ENCODE measurements at regions not wholly inside any gene's neighbourhood (a gene's known extent, or its start where the extent isn't known, plus 50 kb on each side); places are given as distances from the start of the nearest gene placed in this dataset.

DNA sequence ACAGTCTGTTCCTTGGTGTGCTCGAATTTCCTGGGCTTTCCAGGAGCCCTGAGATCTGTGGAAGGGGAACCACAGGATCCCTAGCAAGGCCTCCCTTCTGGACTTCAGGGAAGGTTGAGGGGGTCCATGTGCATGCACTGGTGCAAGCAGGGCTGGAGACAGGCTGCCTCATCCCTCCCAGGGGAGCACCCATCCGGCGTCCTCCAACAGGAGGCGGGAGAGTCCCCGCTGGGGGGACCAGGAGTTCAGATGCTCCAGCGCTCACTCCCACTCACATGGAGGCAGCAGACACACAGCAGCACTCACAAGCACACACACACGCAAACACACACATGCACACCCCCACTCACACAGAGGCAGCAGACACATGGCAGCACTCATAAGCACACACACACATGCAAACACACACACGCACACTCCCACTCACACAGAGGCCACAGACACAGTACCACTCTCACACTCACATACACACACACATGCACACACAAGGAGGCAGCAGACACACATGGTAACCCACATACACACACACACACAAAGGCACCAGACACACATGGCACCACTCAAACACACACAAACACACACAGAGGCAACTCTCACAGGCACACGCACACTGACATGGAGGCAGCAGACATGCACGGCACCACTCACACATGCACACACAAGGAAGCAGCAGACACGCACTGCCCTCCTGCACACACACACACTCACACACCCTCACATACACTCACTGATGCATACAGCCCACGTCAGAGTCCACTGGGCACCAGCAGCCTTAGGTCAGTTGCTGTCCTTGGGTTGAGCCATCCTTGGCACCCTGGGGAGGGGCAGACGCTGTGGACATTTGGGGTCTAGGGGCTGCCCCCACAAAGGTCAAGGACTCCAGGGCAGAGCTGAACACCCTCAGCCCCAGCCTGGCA lies 247.0 kb upstream of the PPP2R2D start:
- Histone ChIP-seq H3K27ac (no peak overlapping the region), H3K4me3 (no peak overlapping the region)

DNA sequence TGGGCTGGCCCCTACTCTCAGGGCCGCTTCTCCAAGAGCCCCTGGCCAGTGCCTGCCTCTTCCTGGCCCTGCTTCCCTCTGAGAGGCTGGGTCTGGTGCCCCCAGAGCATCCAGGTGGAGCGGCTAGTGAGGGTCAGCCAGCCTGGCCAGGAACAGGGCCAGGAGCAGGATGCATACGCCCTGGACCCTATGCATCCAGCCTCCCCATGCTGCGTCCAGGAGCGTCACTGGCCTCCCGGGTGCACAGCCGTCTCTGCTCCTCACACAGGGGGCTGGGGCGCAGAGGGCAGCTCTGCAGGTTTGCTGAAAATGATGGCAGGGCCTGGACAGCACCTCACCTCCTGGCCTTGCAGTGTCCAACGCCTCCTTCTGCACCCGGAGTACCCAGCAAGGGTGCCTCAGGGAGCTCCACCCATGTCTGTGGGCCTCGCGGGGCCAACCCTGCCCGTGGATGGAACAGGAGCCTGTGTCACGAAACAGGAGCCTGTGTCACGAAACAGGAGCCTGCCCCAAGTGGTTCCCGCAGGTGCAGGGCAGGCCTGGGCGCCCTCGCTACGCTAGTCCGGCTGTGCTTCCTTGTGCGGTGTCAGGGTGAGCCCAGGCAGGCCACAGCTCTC lies 246.2 kb upstream of the PPP2R2D start:
- no peak overlapping the region for H3K27ac ChIP-seq
- no peak overlapping the region for H3K4me3 ChIP-seq

DNA sequence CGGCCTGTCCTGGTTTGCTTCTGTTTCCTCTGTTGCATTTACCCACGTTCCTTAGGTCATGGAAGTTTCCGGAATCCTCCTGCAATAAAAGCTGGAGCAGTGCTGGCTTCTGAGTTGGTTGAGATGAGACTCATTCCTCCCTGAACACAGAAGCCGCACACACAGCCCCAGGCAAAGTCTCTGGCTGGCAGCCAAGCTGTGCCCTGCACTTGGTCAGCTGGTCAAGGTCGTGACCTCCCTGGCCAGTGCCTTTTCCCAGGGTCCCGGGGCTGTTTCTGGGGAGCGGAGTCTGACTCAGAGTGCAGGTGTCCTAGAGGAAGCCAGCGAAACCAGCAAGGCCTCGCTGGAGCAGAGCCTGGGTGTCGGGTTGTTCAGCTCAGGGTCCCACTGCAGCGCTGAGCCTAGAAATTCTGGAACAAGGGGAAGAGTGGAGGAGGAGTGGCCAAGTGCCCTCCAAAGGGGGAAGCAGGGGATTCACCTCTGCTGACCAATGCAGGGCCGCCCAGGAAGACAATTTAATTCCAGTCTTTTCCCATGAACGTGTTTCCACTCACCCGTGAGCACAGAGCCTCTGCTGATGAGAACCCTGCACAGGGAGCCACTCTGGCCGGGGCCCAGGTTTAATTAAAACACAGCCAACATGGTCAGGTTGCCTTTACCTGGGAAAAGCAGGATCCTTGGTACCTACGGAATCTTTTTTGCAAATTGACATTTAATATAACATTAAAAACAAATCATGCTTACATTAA lies 245.5 kb upstream of the PPP2R2D start:
- H3K4me3 ChIP-seq, result no peak overlapping the region

DNA sequence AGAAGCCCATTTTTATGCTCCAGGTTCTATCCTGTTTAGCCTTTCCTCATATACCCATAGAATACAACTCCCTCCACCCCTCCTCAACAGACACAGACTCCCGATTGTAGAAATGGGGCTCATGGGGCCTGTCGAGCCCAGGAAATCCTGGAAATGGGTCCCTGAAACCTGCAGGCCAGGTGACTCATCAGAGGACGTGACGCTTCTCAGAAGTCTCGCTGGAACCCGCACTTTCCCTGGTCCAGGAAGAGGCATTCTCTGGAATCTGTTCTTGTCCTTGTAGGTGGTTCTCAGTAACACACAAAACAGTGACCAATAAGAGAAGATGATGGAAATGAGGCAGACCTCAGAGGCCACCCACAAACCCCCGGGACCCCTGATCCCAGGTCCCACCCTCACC lies 244.8 kb upstream of the PPP2R2D start:
- H3K27ac ChIP-seq, result no peak overlapping the region
- no peak overlapping the region for H3K4me3 ChIP-seq

More for the DNA sequence above, 245.5 kb upstream of the PPP2R2D start:
- H3K27ac ChIP-seq, result no peak overlapping the region

DNA sequence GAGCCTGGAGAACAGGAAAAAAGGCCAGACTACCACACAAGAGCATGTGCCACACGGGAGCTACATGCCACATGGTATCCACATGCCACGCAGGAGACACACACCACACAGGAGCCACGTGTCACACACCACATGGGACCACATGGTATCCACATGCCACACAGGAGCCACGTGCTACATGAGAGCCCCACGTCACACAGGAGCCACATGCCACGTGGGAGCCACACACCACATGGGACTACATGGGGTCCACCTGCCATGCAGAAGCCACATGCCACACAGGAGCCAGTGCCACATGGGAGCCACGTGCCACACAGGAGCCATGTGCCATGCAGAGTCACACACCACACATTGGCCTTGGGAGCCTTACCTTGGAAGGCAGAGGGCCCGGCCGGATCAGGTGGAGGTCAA lies 244.4 kb upstream of the PPP2R2D start:
- Histone ChIP-seq H3K4me3 (no peak overlapping the region), H3K27ac (no peak overlapping the region)

DNA sequence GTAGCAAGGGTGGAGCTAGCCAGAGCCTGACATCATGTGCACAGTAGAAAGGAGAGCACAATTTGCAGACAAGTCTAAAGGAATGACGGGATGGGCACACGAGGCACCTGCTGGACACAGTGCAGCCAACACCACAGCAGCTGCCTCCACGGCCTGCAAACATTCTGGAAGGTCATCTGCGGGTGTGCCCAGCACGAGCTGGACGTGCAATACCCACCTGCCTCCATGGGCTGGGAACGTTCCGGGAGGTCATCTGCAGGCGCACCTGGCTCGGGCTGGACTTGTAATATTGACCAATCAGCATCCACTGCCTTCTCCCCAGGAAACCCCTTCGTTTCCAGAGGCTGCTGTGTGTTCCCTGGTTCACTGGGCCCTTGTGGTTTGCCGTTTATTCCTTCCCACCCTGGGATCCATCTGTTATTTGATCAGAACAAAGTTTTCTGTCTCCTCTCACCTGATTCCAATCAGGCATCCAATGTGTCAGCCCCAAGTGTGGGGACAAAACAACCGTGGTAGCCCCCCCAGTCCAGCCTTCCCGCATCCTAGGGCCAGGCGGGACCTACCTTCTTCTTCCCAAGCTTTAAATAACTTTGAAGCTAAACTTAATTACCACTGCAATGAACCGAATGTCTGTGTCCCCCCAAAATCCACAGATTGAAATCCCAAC lies 243.4 kb upstream of the PPP2R2D start:
- no peak overlapping the region for H3K27ac ChIP-seq
- H3K4me3 ChIP-seq, result no peak overlapping the region

DNA sequence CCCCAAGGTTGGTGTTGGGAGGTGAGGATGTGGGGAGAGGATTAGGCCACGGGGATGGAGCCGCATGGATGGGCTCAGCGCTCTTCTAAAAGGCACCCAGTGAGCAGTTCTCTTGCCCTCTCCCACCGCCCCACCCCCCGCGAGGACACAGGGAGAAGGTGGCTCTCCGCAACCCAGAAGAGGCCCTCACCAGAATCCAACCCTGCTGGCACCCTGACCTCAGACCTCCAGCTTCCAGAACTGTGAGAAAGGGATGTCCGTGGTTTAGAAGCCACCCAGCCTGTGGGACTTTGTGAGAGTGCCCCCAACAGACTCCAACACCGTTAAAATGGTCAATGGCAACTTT lies 242.8 kb upstream of the PPP2R2D start:
- H3K4me3 ChIP-seq, result no peak overlapping the region
- H3K27ac ChIP-seq, result no peak overlapping the region

DNA sequence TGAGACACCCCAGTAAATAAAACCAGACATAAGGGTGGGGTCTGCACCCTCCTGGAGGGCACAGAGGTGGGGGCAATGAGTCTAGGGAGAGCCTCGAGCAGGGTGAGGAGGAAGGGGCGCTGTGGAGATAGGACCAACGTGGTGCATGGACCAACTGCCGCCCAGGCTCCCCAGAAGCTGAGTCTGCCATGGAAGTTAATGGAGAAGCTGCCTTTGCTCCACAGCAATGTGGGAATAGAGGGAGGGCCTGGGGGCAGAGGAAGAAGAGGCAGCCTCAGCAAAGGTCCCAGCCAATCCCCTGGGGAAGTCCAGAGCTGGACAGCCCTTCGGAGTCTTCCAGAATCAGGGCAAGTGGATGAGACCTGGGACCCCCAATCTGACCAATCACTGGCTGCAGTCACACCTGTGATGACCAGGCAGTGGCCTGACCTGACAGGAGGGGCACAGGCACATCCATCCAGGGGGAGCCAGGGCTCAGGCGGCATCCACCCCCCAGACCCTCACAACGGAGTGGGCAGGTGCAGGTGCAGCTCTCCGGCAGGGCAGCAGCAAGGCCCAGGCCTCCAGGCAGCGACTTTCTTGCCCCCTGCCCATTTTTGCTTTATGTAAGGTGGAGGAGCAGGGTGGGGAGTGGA lies 242.2 kb upstream of the PPP2R2D start:
- no peak overlapping the region for H3K27ac ChIP-seq
- no peak overlapping the region for H3K4me3 ChIP-seq

DNA sequence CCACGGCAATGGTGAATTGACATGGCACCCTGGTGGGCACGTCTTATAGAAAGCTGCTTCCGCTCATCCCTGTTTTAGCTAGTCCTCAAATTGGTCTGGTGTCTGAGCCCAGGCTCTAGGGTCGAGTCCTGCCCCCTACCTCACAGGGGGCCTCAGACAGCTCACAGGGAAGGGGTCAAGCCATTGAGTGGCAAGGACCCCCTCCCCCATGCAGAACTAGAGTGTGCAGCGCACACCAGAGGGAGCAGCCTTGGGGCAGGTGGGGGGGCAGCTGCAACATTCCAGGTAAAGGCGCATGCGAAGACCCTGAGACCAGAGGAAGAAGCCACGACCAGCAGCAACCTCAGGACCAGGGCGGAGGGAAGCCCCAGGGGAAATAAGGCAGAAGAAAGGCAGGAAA lies 240.4 kb upstream of the PPP2R2D start:
- no peak overlapping the region for H3K4me3 ChIP-seq

DNA sequence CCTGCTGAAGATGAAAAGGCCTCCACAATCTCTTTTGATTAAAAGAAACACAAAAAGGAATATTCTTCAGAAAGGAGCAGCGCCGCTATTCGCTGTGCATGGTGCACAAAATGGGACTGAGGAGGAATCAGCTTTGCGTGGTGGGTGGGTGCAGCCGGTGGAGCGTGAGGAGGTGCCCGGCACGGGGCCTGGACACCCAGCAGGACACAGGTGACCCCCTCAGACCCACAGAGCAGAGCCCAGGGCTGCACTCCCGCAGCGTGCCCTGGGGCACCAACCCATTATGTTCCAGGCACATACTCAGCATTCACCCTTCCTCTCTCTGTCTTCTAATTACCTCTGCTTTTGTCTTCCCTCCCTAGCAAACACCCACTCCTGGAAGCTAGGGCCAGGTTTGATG lies 238.0 kb upstream of the PPP2R2D start:
- Histone ChIP-seq H3K4me3 (no peak overlapping the region), H3K27ac (no peak overlapping the region)

More for the DNA sequence above, 240.4 kb upstream of the PPP2R2D start:
- H3K27ac ChIP-seq, result no peak overlapping the region

DNA sequence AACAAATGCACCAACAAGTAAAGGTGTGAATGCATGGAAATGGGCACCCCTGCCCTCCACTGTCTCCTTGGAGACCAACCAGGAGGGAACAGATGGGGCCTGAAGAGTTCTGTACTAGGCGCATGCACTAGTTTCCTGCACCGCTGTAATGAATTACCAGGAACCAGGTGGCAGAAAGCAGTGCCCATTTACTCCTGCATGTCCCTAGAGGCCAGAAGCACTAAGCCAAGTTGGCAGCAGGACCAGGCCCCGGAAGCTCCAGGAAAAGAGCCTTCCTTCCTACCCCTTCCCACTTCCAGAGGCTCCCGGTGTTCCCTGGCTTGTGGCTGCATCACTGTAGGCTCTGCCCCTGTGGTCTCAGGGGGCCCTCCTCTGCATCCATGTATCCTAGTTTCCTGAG lies 237.5 kb upstream of the PPP2R2D start:
- Histone ChIP-seq H3K27ac (no peak overlapping the region), H3K4me3 (no peak overlapping the region)

DNA sequence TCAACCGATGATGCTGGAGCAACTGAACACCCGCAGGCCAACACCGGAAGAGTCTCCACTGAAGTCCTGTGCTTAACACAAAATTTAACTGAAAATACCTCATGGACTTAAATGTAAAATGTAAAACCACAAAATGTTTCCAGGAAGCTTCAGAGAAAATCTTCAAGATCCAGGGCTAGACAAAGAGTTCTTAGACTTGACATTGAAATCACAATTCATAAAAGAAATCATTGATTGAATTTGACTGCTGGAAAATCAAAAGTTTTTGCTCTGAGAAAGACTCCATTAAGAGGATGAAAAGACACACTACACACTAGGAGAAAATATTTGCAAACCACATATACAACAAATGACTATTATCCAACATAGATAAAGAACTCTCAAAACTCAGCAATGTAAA lies 234.7 kb upstream of the PPP2R2D start:
- no peak overlapping the region for H3K4me3 ChIP-seq
- no peak overlapping the region for H3K27ac ChIP-seq

DNA sequence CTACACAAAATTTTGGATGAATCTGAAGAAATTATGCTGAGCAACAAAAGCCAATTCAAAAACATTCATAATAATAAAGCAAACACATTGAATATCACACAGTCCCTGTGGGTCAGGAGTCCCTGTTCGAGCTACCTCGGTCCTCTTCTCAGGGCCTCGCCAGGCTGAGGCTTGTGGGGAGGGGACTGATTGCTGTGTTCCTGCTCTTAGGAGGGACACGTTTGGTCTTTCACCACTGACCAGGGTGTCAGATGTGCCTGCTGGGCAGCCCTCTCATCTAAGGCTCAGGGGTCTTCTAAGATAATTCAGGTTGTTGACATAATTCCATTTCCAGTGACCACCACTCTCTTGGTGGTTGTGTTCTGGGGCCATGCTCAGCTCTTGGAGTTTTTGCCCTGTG lies 233.8 kb upstream of the PPP2R2D start:
- Histone ChIP-seq H3K4me3 (no peak overlapping the region), H3K27ac (no peak overlapping the region)

DNA sequence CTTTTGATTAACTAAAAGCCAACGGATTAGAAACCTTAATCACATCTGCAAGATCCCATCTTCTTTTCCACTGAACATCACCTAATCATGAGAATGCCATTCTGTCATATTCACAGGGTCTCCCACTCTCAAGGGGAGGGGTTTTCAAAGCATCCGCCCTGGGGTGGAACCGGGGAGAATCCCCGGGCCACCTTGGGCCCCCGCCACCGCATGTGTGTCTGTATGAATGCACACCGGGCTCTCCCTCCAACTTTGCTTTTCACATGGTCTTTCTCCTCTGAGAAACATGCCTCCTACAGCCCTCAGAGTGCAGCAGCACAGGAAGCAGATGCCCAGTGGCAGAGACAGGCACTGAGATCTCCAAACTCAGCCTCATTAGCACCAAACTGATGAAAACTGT lies 233.2 kb upstream of the PPP2R2D start:
- no peak overlapping the region for H3K27ac ChIP-seq
- no peak overlapping the region for H3K4me3 ChIP-seq

DNA sequence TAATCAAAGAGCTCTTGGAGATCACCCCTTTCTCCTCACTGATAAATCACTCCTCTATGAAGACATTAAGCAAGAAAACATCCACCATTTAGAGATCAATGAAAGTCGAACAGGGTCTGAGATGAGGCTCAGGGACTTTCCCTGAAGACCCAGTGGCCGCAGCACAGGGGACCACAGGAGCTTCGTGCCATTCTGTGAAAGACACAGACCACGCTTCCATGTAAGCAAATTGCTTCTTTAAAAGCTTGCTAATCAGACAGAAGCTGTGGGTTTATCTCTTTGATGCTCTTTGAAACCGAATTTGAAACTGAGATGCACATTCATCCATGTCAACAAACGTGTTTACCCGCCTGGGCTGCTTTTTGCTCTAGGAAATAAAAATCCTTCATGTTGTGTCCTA lies 231.9 kb upstream of the PPP2R2D start:
- no peak overlapping the region for H3K4me3 ChIP-seq
- no peak overlapping the region for H3K27ac ChIP-seq

DNA sequence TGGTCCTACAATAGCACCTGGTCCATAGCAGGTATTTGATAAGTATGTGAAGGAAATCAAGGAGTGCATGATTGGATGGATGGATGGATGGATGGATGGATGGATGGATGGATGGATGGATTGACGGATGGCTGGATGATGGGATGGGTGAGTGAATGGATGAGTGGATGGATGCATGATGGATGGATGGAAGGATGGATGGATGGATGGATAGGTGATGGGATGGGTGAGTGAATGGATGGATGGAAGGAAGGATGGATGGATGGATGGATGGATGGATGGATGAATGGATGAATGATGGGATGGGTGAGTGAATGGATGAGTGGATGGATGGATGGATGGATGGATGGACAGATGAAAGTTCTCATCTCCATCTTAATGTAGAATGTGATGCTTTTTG lies 231.0 kb upstream of the PPP2R2D start:
- Histone ChIP-seq H3K27ac (no peak overlapping the region), H3K4me3 (no peak overlapping the region)

DNA sequence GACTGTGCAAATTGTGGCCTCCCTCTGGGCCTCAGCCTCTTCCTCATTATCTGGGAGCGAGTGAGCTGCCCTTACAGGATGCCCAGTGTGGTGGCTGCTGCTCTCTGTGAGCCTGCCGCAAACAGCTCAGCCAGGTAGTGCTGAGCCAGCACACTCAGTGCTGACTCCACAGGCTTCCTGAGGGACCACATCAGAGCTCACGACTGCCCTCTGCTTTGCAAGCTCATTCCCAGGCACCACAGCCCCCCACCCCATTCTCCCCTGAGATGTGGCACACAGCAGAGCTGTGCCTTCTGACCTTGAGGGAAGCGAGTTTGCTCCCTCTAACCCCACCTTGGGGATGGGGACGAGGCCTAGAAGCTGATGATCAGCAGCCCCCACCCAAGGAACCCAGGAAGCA lies 230.5 kb upstream of the PPP2R2D start:
- H3K27ac ChIP-seq, result no peak overlapping the region
- H3K4me3 ChIP-seq, result no peak overlapping the region

DNA sequence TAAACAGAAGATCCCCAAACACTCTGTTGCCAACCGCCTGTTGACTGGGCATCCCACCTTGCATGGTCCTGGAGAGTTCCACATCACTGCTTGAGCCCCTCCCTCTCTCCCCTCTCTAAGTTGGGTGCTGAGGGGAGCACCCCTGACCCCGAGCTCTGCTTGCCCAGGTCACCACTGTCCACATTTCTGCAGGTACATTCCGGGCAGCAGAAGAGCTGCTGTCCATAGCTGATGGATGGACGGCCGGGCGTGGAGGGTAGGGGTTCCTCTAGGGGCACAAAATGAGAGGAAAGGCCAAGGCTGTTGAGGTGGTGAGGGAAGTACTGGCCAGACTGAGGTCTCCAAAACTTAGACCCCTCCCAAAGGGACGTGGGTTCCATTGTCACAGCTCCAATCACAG lies 227.4 kb upstream of the PPP2R2D start:
- Histone ChIP-seq H3K27ac (no peak overlapping the region), H3K4me3 (no peak overlapping the region)

DNA sequence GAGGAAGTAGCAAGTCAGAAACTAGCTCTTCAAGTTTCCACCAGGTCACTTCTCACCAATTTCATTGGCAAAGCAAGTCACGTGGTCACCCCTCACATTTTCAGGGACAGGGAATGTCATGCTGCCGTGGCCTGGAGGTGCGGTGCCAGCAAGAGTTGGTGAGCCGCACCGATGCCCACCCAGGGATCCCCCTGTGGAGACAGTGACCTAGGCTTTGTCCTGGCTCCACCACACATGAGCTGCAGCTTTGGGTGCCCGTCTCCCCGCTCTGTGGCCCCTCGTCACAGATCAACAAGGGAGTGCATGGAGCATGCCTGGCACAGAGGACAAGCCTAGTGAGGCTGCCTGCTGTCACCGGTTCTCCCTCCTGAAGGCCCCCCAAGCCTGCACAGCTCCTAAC lies 226.7 kb upstream of the PPP2R2D start:
- Histone ChIP-seq H3K27ac (no peak overlapping the region), H3K4me3 (no peak overlapping the region)

DNA sequence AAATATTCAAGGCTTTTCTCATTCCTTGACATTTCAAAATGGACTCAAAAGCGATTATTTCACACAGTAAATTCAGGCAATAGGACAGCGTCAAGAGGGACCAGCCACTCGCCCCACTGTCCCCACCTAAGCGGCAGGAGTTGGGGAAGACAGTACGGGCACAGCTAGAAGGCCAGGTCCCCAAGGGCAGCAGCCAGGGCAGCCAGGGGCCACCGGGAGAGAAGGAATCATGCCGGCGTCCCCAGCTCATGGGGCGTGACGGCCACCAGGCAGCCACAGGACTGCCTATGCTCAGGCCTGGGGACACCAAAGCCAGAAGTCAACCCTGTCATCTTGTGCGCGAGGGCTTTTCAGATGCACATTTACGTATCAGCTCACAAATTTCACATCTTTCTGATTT lies 225.7 kb upstream of the PPP2R2D start:
- Histone ChIP-seq H3K27ac (no peak overlapping the region), H3K4me3 (no peak overlapping the region)
